Adrenal gland (tissue), 5 donors: ENCODE measurements at regions not wholly inside any gene's neighbourhood (a gene's known extent, or its start where the extent isn't known, plus 50 kb on each side); places are given as distances from the start of the nearest gene placed in this dataset.

ENCODE experiments used
- POLR2A ChIP-seq, 2 donors: fragments of 450-650 bp; IDR thresholded peaks; one replicate each; pipeline ENCODE4 v1.6.1; 2017; ENCODE audit warnings: antibody characterized with exemption in 2 of 2, mild to moderate bottlenecking in 2 of 2, moderate library complexity in 1 of 2
- TF ChIP-seq, protein P1 (sequence below), 6 experiments: fragments of 450-650 bp in 4 of 6; fragments of 200-600 bp in 2 of 6; sonication (generic) in 1 of 6; IDR thresholded peaks; 1 replicate in 5 of 6; 2 replicates in 1 of 6; pipeline versions ENCODE4 v1.5.1 to v1.8.0; 2016 to 2021; ENCODE audit warnings: antibody characterized with exemption in 6 of 6, mild to moderate bottlenecking in 2 of 6, moderate library complexity in 1 of 6
- donor health status: DM: no; HTN: no; CAD: no.

- TF ChIP-seq, protein P1, sequence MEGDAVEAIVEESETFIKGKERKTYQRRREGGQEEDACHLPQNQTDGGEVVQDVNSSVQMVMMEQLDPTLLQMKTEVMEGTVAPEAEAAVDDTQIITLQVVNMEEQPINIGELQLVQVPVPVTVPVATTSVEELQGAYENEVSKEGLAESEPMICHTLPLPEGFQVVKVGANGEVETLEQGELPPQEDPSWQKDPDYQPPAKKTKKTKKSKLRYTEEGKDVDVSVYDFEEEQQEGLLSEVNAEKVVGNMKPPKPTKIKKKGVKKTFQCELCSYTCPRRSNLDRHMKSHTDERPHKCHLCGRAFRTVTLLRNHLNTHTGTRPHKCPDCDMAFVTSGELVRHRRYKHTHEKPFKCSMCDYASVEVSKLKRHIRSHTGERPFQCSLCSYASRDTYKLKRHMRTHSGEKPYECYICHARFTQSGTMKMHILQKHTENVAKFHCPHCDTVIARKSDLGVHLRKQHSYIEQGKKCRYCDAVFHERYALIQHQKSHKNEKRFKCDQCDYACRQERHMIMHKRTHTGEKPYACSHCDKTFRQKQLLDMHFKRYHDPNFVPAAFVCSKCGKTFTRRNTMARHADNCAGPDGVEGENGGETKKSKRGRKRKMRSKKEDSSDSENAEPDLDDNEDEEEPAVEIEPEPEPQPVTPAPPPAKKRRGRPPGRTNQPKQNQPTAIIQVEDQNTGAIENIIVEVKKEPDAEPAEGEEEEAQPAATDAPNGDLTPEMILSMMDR (IDR thresholded peaks at IDR 0.05), result no peak
- no peak for TF ChIP-seq POLR2A (IDR thresholded peaks at IDR 0.05)
Measured at GRCh38 chr3:19769694-19770093, 164.3 kb downstream of the EFHB start.
